HUES6 (cell line): ENCODE measurements at regions not wholly inside any gene's neighbourhood (a gene's known extent, or its start where the extent isn't known, plus 50 kb on each side); places are given as distances from the start of the nearest gene placed in this dataset.

Experiments
- H3K27ac ChIP-seq: 2 replicates; pipeline ENCODE4 v1.7.0; 2013; ENCODE audit warnings: low read depth, mild to moderate bottlenecking, low read length, inconsistent platforms
- H3K27me3 ChIP-seq: 2 replicates; pipeline ENCODE4 v1.6.1; 2013; ENCODE audit warnings: low read length; ENCODE audit not compliant: control insufficient read depth, insufficient read depth
- H3K36me3 ChIP-seq: 2 replicates; pipeline ENCODE4 v1.6.1; 2013; ENCODE audit warnings: low read length; ENCODE audit not compliant: control insufficient read depth, insufficient read depth
- H3K4me1 ChIP-seq: 2 replicates; pipeline ENCODE4 v1.6.1; 2013; ENCODE audit warnings: low read length; ENCODE audit not compliant: control insufficient read depth, insufficient read depth
- H3K4me3 ChIP-seq: 2 replicates; pipeline ENCODE4 v1.5.1; 2013; ENCODE audit warnings: low read depth, low read length
- H3K9ac ChIP-seq: one replicate; pipeline ENCODE4 v1.6.1; 2013; ENCODE audit warnings: mild to moderate bottlenecking, low read length
- H3K9me3 ChIP-seq: 2 replicates; pipeline ENCODE4 v1.6.1; 2013; ENCODE audit warnings: low read depth, low read length; ENCODE audit not compliant: control insufficient read depth, insufficient read depth

- Histone ChIP-seq H3K27me3 (no peaks in the 10 kb centered on the region), H3K36me3 (no peaks in the 10 kb centered on the region), H3K4me1 (no peaks in the 10 kb centered on the region), H3K27ac (no peak overlapping the region), H3K4me3 (no peak overlapping the region), H3K9me3 (no peaks in the 10 kb centered on the region), H3K9ac (no peak overlapping the region)
Observed at GRCh38 chr17:33680472-33680871, 387.4 kb upstream of the ASIC2 start.

- Histone ChIP-seq H3K27me3 (no peaks in the 10 kb centered on the region), H3K27ac (no peak overlapping the region), H3K9ac (no peak overlapping the region), H3K4me3 (no peak overlapping the region), H3K36me3 (no peaks in the 10 kb centered on the region), H3K4me1 (no peaks in the 10 kb centered on the region), H3K9me3 (no peaks in the 10 kb centered on the region)
Observed at GRCh38 chr17:33682599-33682998, 389.5 kb upstream of the ASIC2 start.

GRCh38 chr17:33684735-33685134 is 391.6 kb upstream of the ASIC2 start:
- Histone ChIP-seq H3K9ac (no peak overlapping the region), H3K4me3 (no peak overlapping the region), H3K4me1 (no peaks in the 10 kb centered on the region), H3K27me3 (no peaks in the 10 kb centered on the region), H3K36me3 (no peaks in the 10 kb centered on the region), H3K27ac (no peak overlapping the region), H3K9me3 (peaks cover 2% of the 10 kb centered on the region; the same call in 1 of the 2 replicates)

GRCh38 chr17:33686171-33686570 is 393.1 kb upstream of the ASIC2 start:
- Histone ChIP-seq H3K27me3 (no peaks in the 10 kb centered on the region), H3K9me3 (peaks cover 3% of the 10 kb centered on the region; the same call in 1 of the 2 replicates), H3K9ac (no peak overlapping the region), H3K4me1 (no peaks in the 10 kb centered on the region), H3K27ac (no peak overlapping the region), H3K36me3 (no peaks in the 10 kb centered on the region), H3K4me3 (no peak overlapping the region)

- no peak overlapping the region for H3K9ac ChIP-seq
- H3K9me3 ChIP-seq = peaks cover 3% of the 10 kb centered on the region; the same call in 1 of the 2 replicates
- H3K4me1 ChIP-seq = no peaks in the 10 kb centered on the region
- no peak overlapping the region for H3K27ac ChIP-seq
- H3K27me3 ChIP-seq = no peaks in the 10 kb centered on the region
- H3K4me3 ChIP-seq = no peak overlapping the region
- H3K36me3 ChIP-seq = no peaks in the 10 kb centered on the region
Observed at GRCh38 chr17:33687831-33688230, 394.7 kb upstream of the ASIC2 start.

GRCh38 chr17:33688771-33689170 is 395.7 kb upstream of the ASIC2 start:
- Histone ChIP-seq H3K27me3 (no peaks in the 10 kb centered on the region), H3K9ac (no peak overlapping the region), H3K27ac (no peak overlapping the region), H3K9me3 (peaks cover 3% of the 10 kb centered on the region; the same call in 1 of the 2 replicates), H3K4me1 (no peaks in the 10 kb centered on the region), H3K36me3 (no peaks in the 10 kb centered on the region), H3K4me3 (no peak overlapping the region)

- no peaks in the 10 kb centered on the region for H3K36me3 ChIP-seq
- H3K4me1 ChIP-seq = no peaks in the 10 kb centered on the region
- H3K9ac ChIP-seq = no peak overlapping the region
- H3K27me3 ChIP-seq = no peaks in the 10 kb centered on the region
- no peak overlapping the region for H3K27ac ChIP-seq
- peaks cover 3% of the 10 kb centered on the region; the same call in 1 of the 2 replicates for H3K9me3 ChIP-seq
- no peak overlapping the region for H3K4me3 ChIP-seq
Observed at GRCh38 chr17:33689725-33690124, 396.6 kb upstream of the ASIC2 start.

GRCh38 chr17:33695431-33695830 is 402.3 kb upstream of the ASIC2 start:
- Histone ChIP-seq H3K27me3 (peaks cover 7% of the 10 kb centered on the region; the same call in 1 of the 2 replicates), H3K27ac (no peak overlapping the region), H3K4me1 (no peaks in the 10 kb centered on the region), H3K9me3 (no peaks in the 10 kb centered on the region), H3K36me3 (no peaks in the 10 kb centered on the region), H3K4me3 (no peak overlapping the region), H3K9ac (no peak overlapping the region)

GRCh38 chr17:33696102-33696501 is 403.0 kb upstream of the ASIC2 start:
- Histone ChIP-seq H3K9me3 (no peaks in the 10 kb centered on the region), H3K4me3 (no peak overlapping the region), H3K36me3 (no peaks in the 10 kb centered on the region), H3K27me3 (peaks cover 7% of the 10 kb centered on the region; the same call in 1 of the 2 replicates), H3K4me1 (no peaks in the 10 kb centered on the region), H3K27ac (no peak overlapping the region), H3K9ac (no peak overlapping the region)

- no peak overlapping the region for H3K27ac ChIP-seq
- no peak overlapping the region for H3K9ac ChIP-seq
- no peaks in the 10 kb centered on the region for H3K9me3 ChIP-seq
- no peaks in the 10 kb centered on the region for H3K36me3 ChIP-seq
- no peaks in the 10 kb centered on the region for H3K4me1 ChIP-seq
- no peak overlapping the region for H3K4me3 ChIP-seq
- H3K27me3 ChIP-seq = peaks cover 12% of the 10 kb centered on the region; the same call in 1 of the 2 replicates
Observed at GRCh38 chr17:33697557-33697956, 404.5 kb upstream of the ASIC2 start.

- no peaks in the 10 kb centered on the region for H3K9me3 ChIP-seq
- no peaks in the 10 kb centered on the region for H3K4me1 ChIP-seq
- no peak overlapping the region for H3K4me3 ChIP-seq
- H3K27ac ChIP-seq = no peak overlapping the region
- no peak overlapping the region for H3K9ac ChIP-seq
- peaks cover 12% of the 10 kb centered on the region; the same call in 1 of the 2 replicates for H3K27me3 ChIP-seq
- no peaks in the 10 kb centered on the region for H3K36me3 ChIP-seq
Observed at GRCh38 chr17:33701910-33702309, 408.8 kb upstream of the ASIC2 start.

- no peaks in the 10 kb centered on the region for H3K4me1 ChIP-seq
- H3K27me3 ChIP-seq = peaks cover 14% of the 10 kb centered on the region; the same call in 1 of the 2 replicates
- H3K36me3 ChIP-seq = no peaks in the 10 kb centered on the region
- H3K4me3 ChIP-seq = no peak overlapping the region
- no peak overlapping the region for H3K9ac ChIP-seq
- H3K9me3 ChIP-seq = no peaks in the 10 kb centered on the region
- H3K27ac ChIP-seq = no peak overlapping the region
Observed at GRCh38 chr17:33704856-33705255, 411.8 kb upstream of the ASIC2 start.
